GM19452 (cell line): ENCODE measurements at regions not wholly inside any gene's neighbourhood (a gene's known extent, or its start where the extent isn't known, plus 50 kb on each side); places are given as distances from the start of the nearest gene placed in this dataset.

Experiments
- ATAC-seq: cut with Tn5 transposase; IDR thresholded peaks from one replicate; pipeline ENCODE4 v1.9.1; 2021; ENCODE audit not compliant: unreplicated experiment

- ATAC-seq: no peak
These were observed 181.5 kb downstream of the USP12 start for GRCh38 chr13:26989957-26990713.

DNA sequence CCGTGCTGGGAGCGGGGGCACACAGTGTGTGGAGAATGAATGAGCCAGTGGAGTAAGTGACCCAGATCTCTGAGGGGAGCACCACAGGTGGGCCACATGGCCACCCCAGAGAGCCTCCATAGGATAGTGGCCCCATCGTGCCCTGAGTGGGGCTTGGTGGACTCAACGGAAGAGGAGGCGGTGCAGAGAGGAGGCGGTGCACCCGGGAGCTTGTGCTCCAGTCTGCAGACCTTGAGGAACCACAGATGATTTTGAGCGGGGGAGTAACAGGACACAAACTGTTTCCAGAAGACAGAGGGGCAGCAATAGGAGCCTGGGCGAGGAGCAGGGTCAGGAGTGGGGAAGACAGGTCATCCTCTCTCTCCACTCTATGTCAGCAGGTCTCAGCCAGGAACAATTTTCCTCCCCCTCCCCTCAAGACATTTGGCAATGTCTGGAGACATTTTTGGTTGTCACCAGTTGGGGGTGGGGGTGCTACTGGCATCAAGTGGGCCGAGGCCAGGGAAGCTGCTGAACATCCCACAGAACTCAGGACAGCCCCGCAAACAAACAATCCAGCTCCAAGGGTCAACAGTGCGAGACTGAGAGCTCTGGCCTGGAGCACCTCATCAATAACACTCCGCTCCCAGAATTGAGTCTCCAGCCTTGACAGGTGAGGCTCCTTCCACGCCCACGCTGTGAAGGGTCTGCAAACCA, 182.2 kb downstream of the USP12 start:
- ATAC-seq: no peak

DNA sequence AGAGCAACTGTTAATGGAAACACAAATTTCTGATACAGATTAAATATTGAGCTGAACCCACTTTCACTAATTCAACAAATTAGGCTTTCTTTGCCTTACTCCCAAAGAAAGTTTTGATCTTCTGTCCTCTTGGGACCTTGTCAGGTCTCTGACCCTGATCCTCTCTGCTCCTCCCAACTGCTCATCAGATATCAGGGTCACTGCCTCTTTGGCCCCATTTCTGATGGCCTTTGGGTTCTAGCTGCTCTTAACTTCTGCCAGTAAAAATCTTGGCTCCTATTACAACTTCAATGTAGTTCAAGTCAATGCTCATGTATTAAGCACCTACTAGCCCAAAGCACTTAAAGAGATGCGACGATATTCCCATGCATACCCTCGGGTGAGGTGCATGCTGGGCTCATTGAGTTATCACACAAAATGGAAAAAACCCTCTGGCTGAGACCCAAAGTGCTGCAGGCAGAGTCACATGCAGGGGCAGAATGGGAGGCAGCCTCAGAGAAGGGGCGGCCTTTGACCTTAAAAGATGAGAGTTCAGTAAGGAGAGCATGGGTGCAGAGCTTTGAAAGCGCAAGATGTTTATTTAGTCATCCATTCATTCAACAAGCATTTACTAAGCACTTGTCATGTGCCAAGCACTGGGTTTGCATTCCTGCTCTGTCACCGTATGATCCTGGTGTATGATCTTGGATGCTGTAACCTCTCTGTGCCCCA, 183.4 kb downstream of the USP12 start:
- ATAC-seq: no peak

DNA sequence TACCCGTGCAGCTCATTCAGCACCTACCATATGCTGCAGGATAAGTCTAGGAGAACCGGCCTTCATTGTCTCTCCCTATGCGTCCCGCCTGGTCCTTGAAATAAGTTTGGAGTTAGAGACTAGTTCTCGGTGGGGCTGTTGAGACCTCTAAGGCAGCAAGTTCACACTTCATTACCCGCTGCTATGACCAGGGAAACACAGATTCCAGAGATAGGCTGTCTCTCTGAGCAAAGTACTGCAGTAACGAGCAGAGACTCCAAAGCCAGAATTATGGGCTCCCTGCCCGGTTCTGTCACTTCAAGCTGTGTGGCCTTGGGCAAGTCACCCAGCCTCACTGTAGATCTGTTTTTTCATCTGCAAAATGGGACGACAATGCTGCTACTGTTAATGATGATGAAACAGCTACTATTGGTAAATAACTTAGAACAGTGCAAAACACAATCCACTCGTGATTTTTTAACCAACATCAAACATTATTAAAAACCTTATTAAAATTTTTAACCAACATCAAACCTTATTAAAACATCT, 184.1 kb downstream of the USP12 start:
- no peak for ATAC-seq

DNA sequence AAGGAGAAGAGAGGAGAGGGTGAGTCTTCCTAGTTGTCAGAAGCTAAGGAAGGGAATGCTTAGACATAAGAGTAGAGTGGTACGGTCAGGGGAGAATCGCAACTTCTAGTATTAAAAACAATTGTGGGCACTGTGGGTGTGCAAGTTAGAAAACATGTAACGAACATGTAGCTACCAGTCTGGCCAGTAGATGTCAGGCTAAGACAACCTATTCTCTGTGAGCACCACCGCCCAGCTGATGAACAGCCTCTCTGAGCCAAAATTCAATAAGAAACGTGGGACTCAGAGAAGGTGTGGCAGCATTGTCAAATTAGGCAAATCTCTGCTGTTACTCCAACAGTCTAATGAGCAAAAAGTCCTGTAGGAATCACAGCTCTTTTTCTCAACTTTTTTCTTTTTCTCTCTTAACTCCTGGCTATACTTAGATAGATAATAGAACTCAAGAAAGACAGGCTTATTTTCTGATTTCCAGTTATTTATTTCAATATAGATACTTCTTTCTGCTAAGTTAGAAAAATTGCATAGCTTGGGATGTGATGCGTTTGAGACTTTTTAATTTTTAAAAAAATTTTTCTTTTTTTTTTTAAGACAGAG, 186.2 kb downstream of the USP12 start:
- no peak for ATAC-seq

DNA sequence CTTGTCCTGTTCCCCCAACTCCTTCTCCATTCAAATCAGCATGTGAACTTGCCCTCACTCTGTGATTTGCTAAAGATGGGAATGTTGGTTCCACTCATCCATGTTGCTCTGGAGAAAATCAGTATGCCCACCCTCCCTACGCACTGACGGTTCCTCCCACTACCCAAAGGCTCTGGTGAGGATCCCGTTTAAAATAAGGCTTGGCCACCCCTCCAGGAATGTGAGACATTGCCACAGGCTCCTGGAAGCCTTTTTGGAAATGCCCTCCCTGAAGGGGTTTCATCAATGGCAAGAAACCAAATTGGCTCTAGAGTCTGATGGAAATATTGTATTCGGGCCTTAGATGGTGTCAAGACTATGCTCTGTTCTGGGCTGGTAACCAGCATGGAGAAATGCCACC, 187.3 kb downstream of the USP12 start:
- ATAC-seq: no peak

DNA sequence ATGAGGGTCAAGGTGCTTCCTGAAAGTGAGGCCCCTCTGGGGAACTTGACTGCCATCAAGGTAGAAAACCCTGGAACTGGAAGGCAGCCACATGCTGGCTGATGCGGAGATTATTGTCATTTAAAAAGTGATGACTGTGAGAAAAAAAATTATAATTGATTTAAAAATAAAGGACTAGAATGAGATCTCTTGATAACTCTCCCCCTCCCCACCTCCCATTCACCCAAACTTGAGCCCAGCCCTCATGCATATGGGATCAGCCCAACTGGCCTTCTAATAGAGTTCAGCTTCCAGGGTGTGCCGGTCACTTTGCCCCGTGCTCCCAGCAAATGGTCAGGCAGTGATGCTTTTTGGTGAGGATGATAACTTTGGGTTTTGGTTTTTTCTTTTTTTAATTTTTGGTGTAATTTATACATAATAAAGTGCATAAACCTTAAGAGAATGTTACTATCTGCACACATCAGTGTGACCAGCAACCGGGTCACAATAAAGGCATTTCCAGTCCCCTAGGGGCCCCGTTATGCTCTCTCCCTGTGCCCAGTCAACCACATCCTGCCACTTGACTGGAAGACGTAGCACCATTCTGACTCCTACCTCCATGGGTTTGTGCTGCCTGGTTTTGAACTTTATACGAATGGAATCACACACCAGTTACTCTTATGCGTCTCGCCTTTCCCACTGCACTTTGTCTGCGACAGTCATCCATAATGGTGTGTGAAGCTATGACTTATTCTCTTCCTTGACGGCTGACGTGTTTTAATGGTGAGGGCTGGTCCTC, 187.9 kb downstream of the USP12 start:
- no peak for ATAC-seq

- no peak for ATAC-seq
These were observed 191.2 kb downstream of the USP12 start for GRCh38 chr13:26980099-26981031.

DNA sequence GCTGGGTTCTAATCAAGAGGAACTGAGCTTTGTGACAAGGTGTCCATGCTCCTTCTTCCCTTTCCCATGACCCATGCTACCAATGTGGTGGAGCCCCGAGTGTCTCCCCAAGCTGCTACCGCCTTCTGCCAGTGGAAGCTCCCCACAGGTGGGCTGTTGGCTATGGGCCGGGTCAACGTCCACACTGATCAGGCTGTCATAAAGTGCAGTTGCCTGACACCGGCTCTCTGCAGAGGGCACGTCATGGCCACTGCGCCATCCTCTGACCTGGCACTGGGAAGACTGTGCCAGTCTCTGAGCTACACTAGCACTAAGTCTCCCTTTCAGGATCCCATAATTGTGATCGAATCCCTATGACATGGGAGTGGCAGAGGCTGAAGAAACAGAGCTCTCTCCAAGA, 192.3 kb downstream of the USP12 start:
- ATAC-seq: no peak

GRCh38 chr13:26978081-26978860, 193.3 kb downstream of the USP12 start:
- no peak for ATAC-seq

DNA sequence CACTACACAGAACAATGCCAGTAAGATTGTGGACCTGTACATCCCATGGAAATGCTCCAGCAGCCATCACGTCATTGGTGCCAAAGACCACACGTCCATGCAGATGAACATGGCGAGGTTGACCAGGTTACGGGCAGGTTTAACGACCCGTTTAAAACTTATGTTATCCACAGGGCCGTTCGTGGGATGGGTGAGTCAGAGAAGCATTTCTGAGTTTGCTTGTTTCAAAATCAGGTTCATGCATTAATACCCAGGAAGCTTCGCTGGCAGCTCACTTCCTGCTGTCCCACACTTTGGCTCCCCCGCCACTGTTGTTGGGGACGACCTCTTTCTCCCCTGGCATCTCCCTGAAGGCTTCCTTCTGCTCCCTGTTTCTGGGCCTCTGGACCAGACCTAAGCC, 194.1 kb downstream of the USP12 start:
- ATAC-seq: no peak

DNA sequence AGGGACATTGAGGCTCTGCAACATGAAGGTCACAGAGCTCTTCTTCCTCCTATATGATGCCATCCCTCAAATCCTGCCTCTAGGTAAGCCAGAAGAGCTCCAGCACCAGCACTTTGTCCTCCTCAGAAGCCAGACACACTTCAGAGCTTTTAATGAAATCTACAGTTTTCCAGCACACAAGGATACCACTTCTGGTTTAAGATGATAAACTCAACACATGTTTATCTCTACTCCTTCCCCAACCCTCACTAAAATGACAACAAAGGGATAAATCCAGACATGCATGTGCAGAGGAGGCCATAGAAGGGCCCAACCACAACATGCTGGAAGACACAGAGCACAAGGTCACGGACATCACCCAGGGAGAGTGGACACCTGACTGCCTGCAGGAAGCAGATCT, 195.3 kb downstream of the USP12 start:
- no peak for ATAC-seq

DNA sequence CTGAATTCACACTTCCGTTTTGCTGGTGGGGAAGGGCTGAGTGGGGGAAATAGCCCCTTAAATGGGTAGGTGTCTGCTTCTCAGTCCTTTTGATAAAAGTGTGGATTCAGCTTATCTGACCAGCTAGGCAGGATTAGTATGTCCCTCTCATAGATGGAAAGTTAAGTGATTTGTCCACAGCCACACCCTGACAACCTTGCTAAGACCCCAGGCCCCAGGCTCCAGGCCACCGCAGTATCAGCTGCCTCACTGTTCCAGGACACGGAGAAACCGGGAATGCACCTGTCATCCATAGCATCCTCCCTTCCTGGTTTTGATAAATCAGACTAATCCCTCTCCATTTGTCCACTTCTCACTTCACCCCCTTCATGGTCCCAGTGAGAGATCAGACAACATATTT, 197.7 kb downstream of the USP12 start:
- ATAC-seq: no peak

- no peak for ATAC-seq
These were observed 198.3 kb downstream of the USP12 start for GRCh38 chr13:26973295-26973694.

GRCh38 chr13:26971990-26972887, 199.4 kb downstream of the USP12 start:
- no peak for ATAC-seq

DNA sequence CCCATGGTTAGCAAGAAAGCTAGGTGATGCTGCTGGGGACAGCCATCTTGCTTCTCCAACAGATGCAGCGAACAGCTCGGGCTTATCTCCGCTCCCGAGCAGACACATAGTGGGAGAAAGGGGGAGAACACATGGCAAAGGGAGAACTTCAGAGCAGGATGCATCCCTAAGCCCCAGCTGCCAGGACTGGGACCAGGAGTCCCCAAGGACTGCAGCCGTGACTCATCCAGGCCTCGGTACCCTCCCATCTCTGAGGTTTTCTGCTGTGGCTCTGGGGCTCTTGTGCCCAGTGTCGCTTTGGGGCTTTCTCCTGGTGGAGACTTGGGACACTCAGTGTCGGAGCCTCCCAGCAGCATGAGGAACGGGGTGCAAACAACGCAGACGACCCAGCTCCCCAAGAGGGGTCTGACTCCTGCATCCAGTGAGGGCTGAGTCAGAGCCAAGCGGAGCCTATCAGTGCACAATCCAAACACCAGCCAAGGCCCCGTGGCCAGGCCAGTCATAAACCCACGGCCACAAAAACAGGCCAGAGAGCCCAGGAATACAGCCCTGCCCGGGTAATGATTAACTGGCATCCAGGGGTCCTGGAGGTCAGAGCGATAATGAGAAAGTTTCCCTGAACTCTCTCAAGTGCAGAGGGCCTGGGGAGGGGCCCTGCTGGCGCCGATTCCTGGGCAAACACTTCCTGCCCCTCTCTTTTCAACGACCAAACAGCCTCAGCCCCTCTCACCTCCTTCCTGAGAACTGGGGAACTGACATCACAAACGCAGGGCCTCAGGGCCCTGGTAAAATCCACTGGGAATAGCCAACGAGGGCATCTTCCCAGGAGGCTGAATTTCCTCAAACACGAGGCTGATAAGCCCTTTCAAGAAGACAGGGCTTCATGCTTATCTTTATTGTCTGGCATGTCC, 202.9 kb downstream of the USP12 start:
- no peak for ATAC-seq
